ENCODE measurements at regions not wholly inside any gene's neighbourhood (a gene's known extent, or its start where the extent isn't known, plus 50 kb on each side); places are given as distances from the start of the nearest gene placed in this dataset.

DNA sequence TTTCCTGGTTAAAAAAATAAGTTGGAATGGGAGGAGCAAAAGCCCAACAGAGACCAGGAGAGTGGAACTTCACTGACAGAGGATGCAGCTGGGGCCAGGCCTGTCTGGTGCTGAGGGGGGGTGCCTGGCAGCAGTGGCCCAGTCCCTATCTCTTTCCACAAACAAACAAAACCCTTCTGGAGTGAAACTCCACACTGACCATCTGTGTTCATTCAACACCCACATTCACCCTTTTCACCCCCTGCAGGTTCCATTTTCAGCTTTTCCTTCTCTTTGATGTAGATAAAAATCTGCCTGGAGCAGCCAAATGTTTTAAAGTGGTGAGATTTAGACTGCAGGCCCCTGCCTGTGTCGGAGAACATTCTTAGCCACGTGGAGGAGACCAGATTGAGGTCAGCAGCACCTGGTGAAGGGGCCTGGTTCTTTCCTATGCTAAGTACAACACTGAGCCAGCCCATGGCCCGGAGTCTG, 161.4 kb upstream of the CDH11 start:
- H3K27ac Mint-ChIP-seq = no peak overlapping the region
- H3K36me3 Mint-ChIP-seq = no peaks in the 10 kb centered on the region
- no peak overlapping the region for H3K4me3 Mint-ChIP-seq
- ATAC-seq (peak; percentile 43), DNase-seq (ENCODE audit: low spot score) (no peak)
- H3K9me3 Mint-ChIP-seq = no peaks in the 10 kb centered on the region
- TF ChIP-seq CBFB (CRISPR knock-in tag; IDR thresholded peaks at IDR 0.05; ENCODE audit: low read depth) (no peak), ATF1 (CRISPR knock-in tag; IDR thresholded peaks at IDR 0.05) (no peak), ELF4 (CRISPR knock-in tag; IDR thresholded peaks at IDR 0.05; ENCODE audit: low read depth) (no peak), NFATC4 (CRISPR knock-in tag; IDR thresholded peaks at IDR 0.05) (no peak), ZNF121 (CRISPR knock-in tag; IDR thresholded peaks at IDR 0.05) (no peak), FOXK1 (CRISPR knock-in tag; IDR thresholded peaks at IDR 0.05) (no peak), KAT7 (CRISPR knock-in tag; IDR thresholded peaks at IDR 0.05; ENCODE audit: borderline replicate concordance) (no peak), NR1H2 (CRISPR knock-in tag; IDR thresholded peaks at IDR 0.05) (no peak)
- TF ChIP-seq, protein P1, sequence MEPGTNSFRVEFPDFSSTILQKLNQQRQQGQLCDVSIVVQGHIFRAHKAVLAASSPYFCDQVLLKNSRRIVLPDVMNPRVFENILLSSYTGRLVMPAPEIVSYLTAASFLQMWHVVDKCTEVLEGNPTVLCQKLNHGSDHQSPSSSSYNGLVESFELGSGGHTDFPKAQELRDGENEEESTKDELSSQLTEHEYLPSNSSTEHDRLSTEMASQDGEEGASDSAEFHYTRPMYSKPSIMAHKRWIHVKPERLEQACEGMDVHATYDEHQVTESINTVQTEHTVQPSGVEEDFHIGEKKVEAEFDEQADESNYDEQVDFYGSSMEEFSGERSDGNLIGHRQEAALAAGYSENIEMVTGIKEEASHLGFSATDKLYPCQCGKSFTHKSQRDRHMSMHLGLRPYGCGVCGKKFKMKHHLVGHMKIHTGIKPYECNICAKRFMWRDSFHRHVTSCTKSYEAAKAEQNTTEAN (CRISPR knock-in tag; IDR thresholded peaks at IDR 0.05) = no peak
- TF ChIP-seq, protein P2, sequence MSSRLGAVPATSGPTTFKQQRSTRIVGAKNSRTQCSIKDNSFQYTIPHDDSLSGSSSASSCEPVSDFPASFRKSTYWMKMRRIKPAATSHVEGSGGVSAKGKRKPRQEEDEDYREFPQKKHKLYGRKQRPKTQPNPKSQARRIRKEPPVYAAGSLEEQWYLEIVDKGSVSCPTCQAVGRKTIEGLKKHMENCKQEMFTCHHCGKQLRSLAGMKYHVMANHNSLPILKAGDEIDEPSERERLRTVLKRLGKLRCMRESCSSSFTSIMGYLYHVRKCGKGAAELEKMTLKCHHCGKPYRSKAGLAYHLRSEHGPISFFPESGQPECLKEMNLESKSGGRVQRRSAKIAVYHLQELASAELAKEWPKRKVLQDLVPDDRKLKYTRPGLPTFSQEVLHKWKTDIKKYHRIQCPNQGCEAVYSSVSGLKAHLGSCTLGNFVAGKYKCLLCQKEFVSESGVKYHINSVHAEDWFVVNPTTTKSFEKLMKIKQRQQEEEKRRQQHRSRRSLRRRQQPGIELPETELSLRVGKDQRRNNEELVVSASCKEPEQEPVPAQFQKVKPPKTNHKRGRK (CRISPR knock-in tag; IDR thresholded peaks at IDR 0.05; ENCODE audit: borderline replicate concordance) = no peak
- TF ChIP-seq, protein P3, sequence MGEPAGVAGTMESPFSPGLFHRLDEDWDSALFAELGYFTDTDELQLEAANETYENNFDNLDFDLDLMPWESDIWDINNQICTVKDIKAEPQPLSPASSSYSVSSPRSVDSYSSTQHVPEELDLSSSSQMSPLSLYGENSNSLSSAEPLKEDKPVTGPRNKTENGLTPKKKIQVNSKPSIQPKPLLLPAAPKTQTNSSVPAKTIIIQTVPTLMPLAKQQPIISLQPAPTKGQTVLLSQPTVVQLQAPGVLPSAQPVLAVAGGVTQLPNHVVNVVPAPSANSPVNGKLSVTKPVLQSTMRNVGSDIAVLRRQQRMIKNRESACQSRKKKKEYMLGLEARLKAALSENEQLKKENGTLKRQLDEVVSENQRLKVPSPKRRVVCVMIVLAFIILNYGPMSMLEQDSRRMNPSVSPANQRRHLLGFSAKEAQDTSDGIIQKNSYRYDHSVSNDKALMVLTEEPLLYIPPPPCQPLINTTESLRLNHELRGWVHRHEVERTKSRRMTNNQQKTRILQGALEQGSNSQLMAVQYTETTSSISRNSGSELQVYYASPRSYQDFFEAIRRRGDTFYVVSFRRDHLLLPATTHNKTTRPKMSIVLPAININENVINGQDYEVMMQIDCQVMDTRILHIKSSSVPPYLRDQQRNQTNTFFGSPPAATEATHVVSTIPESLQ (CRISPR knock-in tag; IDR thresholded peaks at IDR 0.05) = no peak
- H3K4me1 Mint-ChIP-seq = peaks cover 75% of the 10 kb centered on the region
- H3K27me3 Mint-ChIP-seq (ENCODE audit: low read depth) = no peaks in the 10 kb centered on the region; the same call in 1 of the 2 replicates
- ChIA-PET POLR2A (no interaction called here), CTCF (no interaction called here)

DNA sequence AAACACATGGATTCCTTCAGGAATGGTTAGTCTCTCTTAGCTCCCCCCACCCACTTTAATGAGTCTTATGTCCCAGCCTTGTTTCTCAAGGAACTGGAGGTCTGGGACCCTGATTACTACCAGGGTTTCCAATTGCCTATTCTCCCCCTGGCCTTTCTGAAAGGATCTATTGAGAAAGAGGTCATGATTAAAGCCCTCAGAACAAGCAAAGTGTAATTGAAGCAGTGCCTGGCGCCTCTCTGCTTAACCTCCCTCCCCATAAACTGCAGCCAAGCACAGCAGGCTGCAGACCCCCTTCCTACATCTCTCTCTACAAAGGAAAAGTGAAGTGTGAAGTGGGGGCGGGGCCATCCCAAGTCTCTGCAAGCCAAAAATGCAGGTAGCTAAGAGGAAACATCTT, 159.7 kb upstream of the CDH11 start:
- DNase-seq (ENCODE audit: low spot score) (peak; percentile 39), ATAC-seq (peak; percentile 65)
- POLR2A ChIA-PET = no interaction called here
- CTCF ChIA-PET = no interaction called here
- Mint-ChIP-seq H3K4me3 (peak overlapping the region; percentile 8; the same call in 1 of the 2 replicates), H3K4me1 (peaks cover 69% of the 10 kb centered on the region), H3K36me3 (no peaks in the 10 kb centered on the region), H3K27ac (peak overlapping the region; percentile 38), H3K9me3 (no peaks in the 10 kb centered on the region), H3K27me3 (ENCODE audit: low read depth) (peaks cover 3% of the 10 kb centered on the region; the same call in 1 of the 2 replicates)
- TF ChIP-seq ZNF317 (CRISPR knock-in tag; IDR thresholded peaks at IDR 0.05; ENCODE audit: borderline replicate concordance, low read depth) (no peak), ZNF219 (CRISPR knock-in tag; IDR thresholded peaks at IDR 0.05; ENCODE audit: borderline replicate concordance) (no peak), ZNF396 (CRISPR knock-in tag; IDR thresholded peaks at IDR 0.05; ENCODE audit: borderline replicate concordance) (no peak), MYBL2 (CRISPR knock-in tag; IDR thresholded peaks at IDR 0.05) (no peak), MXD4 (CRISPR knock-in tag; IDR thresholded peaks at IDR 0.05; ENCODE audit: borderline replicate concordance) (no peak), JUN (CRISPR knock-in tag; IDR thresholded peaks at IDR 0.05) (no peak)
- TF ChIP-seq, protein P4, sequence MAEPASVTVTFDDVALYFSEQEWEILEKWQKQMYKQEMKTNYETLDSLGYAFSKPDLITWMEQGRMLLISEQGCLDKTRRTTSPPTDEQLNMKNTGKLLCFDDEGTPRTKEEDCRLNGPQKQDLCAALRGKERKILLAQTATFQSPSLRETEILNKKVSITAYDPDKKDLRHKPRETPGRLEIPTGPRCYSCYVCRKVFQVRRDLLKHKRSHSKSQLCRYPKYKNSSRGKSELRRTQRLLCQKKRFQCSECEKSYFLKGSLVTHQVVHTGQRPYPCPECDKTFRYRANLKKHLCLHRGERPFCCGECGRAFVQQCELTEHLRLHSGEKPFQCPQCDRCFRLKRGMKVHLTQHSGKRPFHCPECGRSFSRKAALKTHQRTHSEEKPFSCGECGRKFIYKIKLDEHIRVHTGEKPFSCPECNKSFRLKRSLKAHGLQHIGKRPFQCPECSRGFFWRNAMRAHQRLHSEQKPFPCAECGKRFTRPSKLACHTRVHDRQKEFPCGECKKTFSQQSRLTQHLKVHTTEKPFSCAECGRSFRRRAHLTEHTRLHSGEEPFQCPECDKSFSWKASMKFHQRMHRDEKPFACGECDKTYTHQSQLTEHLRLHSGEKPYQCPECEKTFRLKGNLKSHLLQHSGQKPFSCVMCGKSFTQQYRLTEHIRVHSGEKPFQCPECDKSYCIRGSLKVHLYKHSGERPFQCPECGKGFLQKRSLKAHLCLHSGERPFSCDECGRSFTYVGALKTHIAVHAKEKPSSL (CRISPR knock-in tag; conservative IDR thresholded peaks at IDR 0.05) = no peak
- TF ChIP-seq, protein P5, sequence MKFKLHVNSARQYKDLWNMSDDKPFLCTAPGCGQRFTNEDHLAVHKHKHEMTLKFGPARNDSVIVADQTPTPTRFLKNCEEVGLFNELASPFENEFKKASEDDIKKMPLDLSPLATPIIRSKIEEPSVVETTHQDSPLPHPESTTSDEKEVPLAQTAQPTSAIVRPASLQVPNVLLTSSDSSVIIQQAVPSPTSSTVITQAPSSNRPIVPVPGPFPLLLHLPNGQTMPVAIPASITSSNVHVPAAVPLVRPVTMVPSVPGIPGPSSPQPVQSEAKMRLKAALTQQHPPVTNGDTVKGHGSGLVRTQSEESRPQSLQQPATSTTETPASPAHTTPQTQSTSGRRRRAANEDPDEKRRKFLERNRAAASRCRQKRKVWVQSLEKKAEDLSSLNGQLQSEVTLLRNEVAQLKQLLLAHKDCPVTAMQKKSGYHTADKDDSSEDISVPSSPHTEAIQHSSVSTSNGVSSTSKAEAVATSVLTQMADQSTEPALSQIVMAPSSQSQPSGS (CRISPR knock-in tag; IDR thresholded peaks at IDR 0.05; ENCODE audit: borderline replicate concordance, low read depth) = no peak

Measured in WTC11 (cell line).